GM19023 (cell line): ENCODE measurements at regions not wholly inside any gene's neighbourhood (a gene's known extent, or its start where the extent isn't known, plus 50 kb on each side); places are given as distances from the start of the nearest gene placed in this dataset.
"Not testable (repeated sequence)": the region's sequence is repeated elsewhere in the genome, so short reads cannot be mapped to it uniquely, and the experiment has no call there.

Experiments used
- ATAC-seq: cut with Tn5 transposase; IDR thresholded peaks from one replicate; pipeline ENCODE4 v1.9.1; 2021; ENCODE audit warnings: mild to moderate bottlenecking, moderate library complexity; ENCODE audit not compliant: unreplicated experiment

GRCh38 chr5:124621279-124621678 is 125.2 kb downstream of the ZNF608 start:
- no peak for ATAC-seq

GRCh38 chr5:124620743-124621142 is 125.7 kb downstream of the ZNF608 start:
- ATAC-seq = no peak

GRCh38 chr5:124619121-124619520 is 127.3 kb downstream of the ZNF608 start:
- no peak for ATAC-seq

- no peak for ATAC-seq
Observed at GRCh38 chr5:124617787-124618186, 128.7 kb downstream of the ZNF608 start.

- no peak for ATAC-seq
Observed at GRCh38 chr5:124614836-124615385, 131.5 kb downstream of the ZNF608 start.

- no peak for ATAC-seq
Observed at GRCh38 chr5:124614105-124614504, 132.3 kb downstream of the ZNF608 start.

- no peak for ATAC-seq
Observed at GRCh38 chr5:124613273-124613953, 133.0 kb downstream of the ZNF608 start.

GRCh38 chr5:124612023-124612422 is 134.4 kb downstream of the ZNF608 start:
- ATAC-seq = no peak

GRCh38 chr5:124611262-124611661 is 135.2 kb downstream of the ZNF608 start:
- not testable (repeated sequence) for ATAC-seq

GRCh38 chr5:124609685-124610084 is 136.8 kb downstream of the ZNF608 start:
- not testable (repeated sequence) for ATAC-seq

GRCh38 chr5:124606543-124606942 is 139.9 kb downstream of the ZNF608 start:
- ATAC-seq = no peak

- no peak for ATAC-seq
Observed at GRCh38 chr5:124606093-124606492, 140.3 kb downstream of the ZNF608 start.

GRCh38 chr5:124605541-124605940 is 140.9 kb downstream of the ZNF608 start:
- no peak for ATAC-seq

- no peak for ATAC-seq
Observed at GRCh38 chr5:124604419-124604818, 142.0 kb downstream of the ZNF608 start.

- no peak for ATAC-seq
Observed at GRCh38 chr5:124602925-124603650, 143.4 kb downstream of the ZNF608 start.

- ATAC-seq = no peak
Observed at GRCh38 chr5:124599028-124599973, 147.1 kb downstream of the ZNF608 start.

GRCh38 chr5:124596595-124597421 is 149.6 kb downstream of the ZNF608 start:
- ATAC-seq = no peak

- no peak for ATAC-seq
Observed at GRCh38 chr5:124593952-124594351, 152.5 kb downstream of the ZNF608 start.

- ATAC-seq = no peak
Observed at GRCh38 chr5:124592891-124593290, 153.5 kb downstream of the ZNF608 start.

- no peak for ATAC-seq
Observed at GRCh38 chr5:124591583-124591982, 154.9 kb downstream of the ZNF608 start.
